Activated CD4-positive, alpha-beta T cell treated with anti-CD3 and anti-CD28 coated beads for 48 hours (primary cell): ENCODE measurements at regions not wholly inside any gene's neighbourhood (a gene's known extent, or its start where the extent isn't known, plus 50 kb on each side); places are given as distances from the start of the nearest gene placed in this dataset.

ENCODE experiments used
- DNase-seq: peaks from one replicate; pipeline ENCODE4 v3.0.0-alpha.2; 2020

GRCh38 chr15:79673416-79674123 is 223.2 kb downstream of the MTHFS start:
- peak; percentile 17 for DNase-seq

GRCh38 chr15:79674124-79674465 is 222.7 kb downstream of the MTHFS start:
- no peak for DNase-seq

- DNase-seq: no peak
Measured at GRCh38 chr15:79675982-79676381, 220.8 kb downstream of the MTHFS start.

GRCh38 chr15:79676621-79677020 is 220.2 kb downstream of the MTHFS start:
- no peak for DNase-seq

GRCh38 chr15:79677241-79677640 is 219.6 kb downstream of the MTHFS start:
- DNase-seq: no peak

- DNase-seq: no peak
Measured at GRCh38 chr15:79678032-79678701, 218.6 kb downstream of the MTHFS start.

- no peak for DNase-seq
Measured at GRCh38 chr15:79680720-79681119, 216.1 kb downstream of the MTHFS start.

GRCh38 chr15:79682285-79682684 is 214.5 kb downstream of the MTHFS start:
- no peak for DNase-seq

- DNase-seq: no peak
Measured at GRCh38 chr15:79682851-79683288, 213.9 kb downstream of the MTHFS start.

GRCh38 chr15:79689030-79689429 is 207.8 kb downstream of the MTHFS start:
- no peak for DNase-seq

- no peak for DNase-seq
Measured at GRCh38 chr15:79700951-79701480, 195.8 kb downstream of the MTHFS start.

GRCh38 chr15:79702621-79703020 is 194.2 kb downstream of the MTHFS start:
- no peak for DNase-seq

GRCh38 chr15:79721256-79721655 is 175.6 kb downstream of the MTHFS start:
- DNase-seq: no peak

GRCh38 chr15:79724312-79724711 is 172.5 kb downstream of the MTHFS start:
- DNase-seq: no peak

GRCh38 chr15:79724804-79725203 is 172.0 kb downstream of the MTHFS start:
- DNase-seq: no peak

- no peak for DNase-seq
Measured at GRCh38 chr15:79728867-79729266, 167.9 kb downstream of the MTHFS start.

- DNase-seq: no peak
Measured at GRCh38 chr15:79736435-79737000, 160.3 kb downstream of the MTHFS start.

GRCh38 chr15:79738143-79738542 is 158.7 kb downstream of the MTHFS start:
- DNase-seq: no peak

- DNase-seq: no peak
Measured at GRCh38 chr15:79740561-79740960, 156.3 kb downstream of the MTHFS start.

GRCh38 chr15:79743032-79743431 is 153.8 kb downstream of the MTHFS start:
- no peak for DNase-seq

- peak; percentile 20 for DNase-seq
Measured at GRCh38 chr15:79744485-79744884, 152.3 kb downstream of the MTHFS start.

GRCh38 chr15:79756365-79756764 is 140.4 kb downstream of the MTHFS start:
- DNase-seq: no peak

- DNase-seq: no peak
Measured at GRCh38 chr15:79765081-79765480, 131.7 kb downstream of the MTHFS start.

- peak; percentile 7 for DNase-seq
Measured at GRCh38 chr15:79769069-79769481, 127.7 kb downstream of the MTHFS start.
